HG03039 (cell line): ENCODE measurements at regions not wholly inside any gene's neighbourhood (a gene's known extent, or its start where the extent isn't known, plus 50 kb on each side); places are given as distances from the start of the nearest gene placed in this dataset.
A peak's percentile ranks its signal among the peaks of the same experiment; 100 is the strongest.

Source experiments
- ATAC-seq: cut with Tn5 transposase; IDR thresholded peaks from one replicate; pipeline ENCODE4 v1.9.1; 2021; ENCODE audit warnings: mild to moderate bottlenecking, moderate library complexity; ENCODE audit not compliant: unreplicated experiment

DNA sequence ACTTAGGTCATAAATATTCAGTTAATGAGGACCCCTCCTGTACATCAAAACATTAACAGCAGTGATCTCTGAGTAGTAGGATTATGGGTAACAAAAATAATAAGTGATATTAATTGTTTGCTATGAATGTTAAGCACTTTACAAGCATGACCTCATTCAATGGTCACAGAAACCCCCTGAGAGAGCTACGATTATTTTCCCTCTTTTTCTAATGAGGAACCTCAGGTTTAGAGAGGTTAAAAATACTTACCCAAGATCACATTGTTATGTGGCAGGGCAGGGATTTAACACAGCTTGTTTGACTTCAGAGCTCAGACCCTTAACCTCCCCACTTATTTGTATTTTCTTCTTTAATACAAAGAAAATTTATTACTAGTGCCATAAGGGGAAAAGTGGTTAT, 228.2 kb downstream of the TBL1XR1 start:
- no peak for ATAC-seq

DNA sequence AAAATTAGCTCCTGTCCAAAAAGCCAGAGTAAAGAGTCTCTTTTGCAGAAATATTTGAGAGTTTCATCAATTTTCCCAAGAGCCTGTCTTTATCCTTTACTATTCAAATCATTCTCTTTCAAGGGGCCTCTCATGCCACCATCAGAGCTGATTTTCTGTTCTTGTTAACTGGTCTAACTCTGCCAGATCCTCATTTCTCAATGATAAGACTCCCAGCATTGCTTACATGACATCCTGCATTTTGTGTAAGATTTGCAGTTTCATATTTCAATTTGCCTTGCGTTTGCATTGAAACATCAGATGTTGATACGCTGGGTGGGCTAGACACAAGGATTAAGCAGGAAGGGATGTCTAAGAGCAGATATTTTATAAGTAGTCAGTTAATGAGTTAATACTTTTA, 228.7 kb downstream of the TBL1XR1 start:
- ATAC-seq, result no peak

DNA sequence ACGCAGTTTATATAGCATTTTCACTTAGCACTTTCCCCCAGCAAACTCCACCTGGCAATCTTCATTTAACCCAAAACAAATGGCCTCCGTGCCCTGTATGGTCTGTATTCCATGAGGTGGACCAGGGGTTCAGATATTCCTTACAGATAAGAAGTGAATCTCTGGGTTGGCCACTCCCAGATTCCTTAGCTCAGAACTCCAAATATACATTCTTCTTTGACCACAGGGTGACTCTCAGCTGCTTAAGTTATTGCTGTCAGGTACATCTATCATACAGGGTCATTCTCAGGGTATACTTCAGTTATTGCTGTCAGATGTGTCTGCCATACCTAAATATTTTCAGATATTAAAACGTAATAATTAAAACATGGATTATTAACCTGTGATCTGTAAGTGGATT, 229.8 kb downstream of the TBL1XR1 start:
- ATAC-seq, result no peak

DNA sequence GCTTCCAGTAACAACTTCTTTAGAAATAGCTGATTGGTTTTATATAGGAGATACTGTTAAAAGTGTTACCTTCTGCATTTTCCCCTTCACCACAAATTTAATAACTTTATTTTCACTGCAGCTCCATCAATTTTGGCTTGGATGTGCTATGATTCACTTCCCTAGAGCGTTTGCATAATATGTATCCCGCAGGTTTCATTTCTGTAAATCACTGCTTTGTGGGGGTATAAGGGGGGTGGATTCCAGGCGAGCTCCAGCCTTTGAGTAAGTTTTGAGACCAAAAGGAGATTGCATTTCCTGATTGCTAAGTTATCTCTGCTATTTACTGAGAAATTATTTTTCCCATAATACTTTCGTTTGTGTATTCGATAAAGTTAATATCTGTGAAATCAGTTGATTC, 232.6 kb downstream of the TBL1XR1 start:
- no peak for ATAC-seq

DNA sequence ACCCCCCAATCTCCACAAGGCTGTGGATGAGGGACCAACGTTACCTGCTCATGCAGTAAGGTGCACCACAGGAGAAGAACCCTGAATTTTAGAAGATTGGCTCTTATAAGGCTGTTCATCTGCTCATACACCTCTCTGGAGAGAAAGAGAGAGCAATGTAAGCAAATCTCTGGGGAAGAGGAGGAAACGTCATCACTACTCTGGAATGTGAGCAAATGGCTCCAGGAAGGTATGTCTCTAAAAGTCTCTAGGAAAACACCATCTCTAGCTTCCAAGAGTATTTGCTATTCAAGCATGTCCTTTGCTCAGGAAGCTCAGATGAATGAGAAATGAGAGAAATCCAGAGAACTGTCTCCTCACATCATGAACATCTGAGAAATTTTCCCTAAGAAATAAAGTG, 235.4 kb downstream of the TBL1XR1 start:
- no peak for ATAC-seq

DNA sequence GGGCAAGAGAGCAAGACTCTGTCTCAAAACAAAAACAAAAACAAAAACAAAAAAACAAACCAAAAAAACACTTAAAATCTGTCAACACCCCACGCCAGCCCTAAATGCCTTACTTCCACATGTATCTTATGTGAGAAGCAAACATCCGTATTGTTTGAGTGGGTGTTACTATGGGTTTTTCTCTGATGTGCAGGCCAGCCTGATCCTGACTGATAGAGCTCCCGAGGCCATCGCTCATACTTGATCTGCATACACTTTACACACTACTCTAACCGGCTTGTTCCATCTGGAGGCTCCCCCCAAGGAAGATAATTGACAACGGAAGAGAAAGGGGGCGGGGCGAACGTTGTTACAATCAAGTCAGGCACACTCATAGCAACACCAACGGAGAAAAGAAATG, 237.4 kb downstream of the TBL1XR1 start:
- ATAC-seq, result no peak

DNA sequence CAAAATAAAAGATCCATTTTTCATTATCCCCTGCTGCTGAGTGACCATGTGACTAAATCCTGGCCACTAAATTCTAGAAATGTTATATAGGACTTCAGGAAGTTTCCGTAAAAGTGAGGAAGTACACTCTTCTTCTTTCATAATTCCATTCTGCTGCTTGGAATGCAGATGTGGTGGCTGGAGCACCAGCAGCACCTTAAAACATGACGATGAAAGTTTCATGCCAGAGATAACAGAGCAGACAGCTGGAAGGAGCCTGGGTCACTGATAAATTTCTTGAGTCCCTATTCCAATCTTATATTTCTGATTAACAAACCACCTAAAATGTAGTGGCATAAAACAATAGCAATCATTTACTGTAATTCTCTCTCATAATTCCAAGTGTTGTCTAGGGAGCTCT, 238.7 kb downstream of the TBL1XR1 start:
- ATAC-seq, result no peak

DNA sequence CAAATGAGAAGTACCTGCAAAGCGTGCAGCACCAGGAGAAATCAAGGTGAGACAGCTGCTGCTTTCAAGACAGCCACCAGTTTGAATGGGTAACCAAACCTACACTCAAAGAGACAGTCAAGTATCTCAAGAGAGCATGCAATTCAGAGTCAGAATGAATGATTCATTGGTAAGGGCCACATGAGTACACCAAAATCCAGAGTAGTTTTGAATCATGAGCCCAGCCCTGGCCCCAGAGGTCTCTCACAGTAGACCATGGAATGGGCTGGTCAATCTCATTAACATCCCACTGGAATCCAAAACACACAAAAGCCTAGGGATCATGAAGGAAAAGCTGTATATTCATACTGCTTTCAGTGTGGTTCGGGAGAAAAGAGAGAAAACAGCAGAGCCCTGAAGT, 242.8 kb downstream of the TBL1XR1 start:
- ATAC-seq, result no peak

DNA sequence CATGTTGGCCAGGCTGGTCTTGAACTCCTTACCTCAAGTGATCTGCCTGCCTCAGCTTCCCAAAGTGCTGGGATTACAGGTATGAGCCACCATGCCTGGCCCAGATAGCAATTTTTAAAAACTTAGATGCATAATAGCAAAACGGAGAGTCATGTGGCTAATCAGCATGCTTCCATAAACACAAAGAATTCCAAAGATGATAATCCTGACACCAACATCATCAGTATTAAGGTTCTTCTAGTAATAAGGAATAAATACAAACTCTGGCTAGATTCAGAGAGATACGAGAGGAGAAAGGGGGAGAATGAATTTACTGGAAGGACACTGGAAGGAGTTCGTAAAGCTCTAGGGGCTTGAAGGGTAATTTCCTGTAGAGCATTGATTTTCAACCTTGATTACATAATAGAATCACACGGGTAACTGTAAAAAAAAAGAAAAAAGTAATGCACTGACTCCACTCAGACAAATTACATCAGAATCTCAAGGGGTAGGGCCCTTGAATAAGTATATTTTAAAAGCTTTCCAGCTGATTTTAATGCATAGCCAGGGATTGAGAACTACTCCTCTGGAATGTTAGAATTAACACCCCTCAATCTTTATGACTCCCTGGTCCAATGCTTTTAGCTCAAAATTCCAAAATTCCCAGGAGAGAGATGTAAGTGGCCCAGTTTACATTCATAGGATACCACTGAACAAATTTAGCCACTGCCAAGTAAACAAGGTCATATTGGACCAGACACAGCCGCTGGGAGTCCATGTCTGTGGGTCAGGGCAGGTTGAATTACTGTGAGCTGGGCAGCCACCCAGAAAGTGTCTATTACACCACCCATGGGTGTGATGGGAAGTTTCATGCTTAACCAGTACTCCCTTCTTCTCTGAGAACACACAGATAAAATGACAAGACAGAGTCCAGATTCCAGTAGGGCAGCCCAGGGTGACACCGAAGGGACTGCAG, 243.9 kb downstream of the TBL1XR1 start:
- ATAC-seq, result no peak

DNA sequence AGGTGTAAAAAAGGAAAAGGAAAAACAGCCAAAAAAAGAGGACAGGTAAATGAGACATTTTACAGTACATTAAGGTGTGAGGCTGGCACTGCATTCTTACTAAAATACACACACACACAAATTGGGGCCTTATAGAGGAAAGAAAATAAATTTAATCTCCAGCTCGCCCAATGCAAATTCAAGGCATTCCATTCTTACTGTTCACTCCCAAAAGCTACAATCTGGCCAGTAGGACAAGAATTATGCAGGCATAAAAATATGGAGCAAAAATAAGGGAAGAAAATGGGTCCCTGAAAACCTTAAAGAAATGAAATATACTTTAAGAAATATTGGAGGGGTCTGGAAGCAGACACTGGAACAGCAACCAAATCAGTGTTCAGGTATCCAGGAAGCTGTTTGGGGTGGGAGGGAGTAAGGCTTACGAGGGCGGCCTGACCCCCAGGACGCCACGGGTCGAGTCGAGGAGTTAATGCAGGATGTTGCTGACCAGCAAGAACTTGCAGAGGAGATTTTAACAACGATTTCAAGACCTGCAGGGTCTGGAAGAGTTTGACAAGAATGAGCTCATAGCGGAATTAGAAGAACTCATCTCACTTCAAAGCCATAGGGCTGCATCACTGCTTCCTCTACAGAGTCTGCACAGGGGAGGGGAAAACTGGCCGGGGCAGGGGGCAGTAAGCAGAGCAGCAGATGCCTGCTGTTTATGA, 245.5 kb downstream of the TBL1XR1 start:
- ATAC-seq, result no peak

DNA sequence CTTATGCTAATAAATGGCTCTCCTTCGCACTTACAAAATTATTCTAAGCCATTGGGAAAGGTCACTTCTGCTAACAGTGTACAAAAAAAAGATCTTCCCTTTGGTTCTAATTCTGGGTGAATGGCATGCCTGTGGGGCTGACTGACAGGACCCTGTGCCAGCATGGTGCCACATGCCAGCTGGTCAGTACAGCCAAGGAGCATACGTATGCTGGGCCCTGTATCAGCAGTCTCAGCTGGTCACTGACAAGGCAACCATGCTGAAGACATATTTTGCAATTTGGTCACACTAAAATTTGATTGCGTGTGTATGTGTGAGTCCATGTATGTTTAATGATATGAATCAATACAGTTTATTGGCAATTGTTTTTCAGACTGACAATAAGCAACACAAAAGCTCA, 246.1 kb downstream of the TBL1XR1 start:
- ATAC-seq, result no peak

DNA sequence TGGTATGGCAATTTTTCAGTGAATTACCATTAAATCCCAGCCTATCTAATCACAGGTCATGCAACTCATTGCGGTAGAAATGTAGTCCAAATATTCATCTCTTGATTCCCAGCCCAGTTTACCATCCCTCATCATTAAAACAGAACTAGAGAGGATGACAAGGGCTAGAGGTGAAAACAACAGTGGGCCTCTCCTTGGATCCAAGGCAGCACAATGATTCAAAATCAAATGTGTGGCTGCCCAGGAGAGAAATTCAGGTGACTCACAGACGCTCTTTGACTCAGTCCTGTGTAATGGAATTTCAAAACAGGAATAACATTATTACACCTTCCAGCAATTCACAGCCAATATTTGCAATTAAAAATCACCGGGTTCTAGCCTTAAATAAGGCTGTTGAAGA, 246.5 kb downstream of the TBL1XR1 start:
- ATAC-seq, result no peak

DNA sequence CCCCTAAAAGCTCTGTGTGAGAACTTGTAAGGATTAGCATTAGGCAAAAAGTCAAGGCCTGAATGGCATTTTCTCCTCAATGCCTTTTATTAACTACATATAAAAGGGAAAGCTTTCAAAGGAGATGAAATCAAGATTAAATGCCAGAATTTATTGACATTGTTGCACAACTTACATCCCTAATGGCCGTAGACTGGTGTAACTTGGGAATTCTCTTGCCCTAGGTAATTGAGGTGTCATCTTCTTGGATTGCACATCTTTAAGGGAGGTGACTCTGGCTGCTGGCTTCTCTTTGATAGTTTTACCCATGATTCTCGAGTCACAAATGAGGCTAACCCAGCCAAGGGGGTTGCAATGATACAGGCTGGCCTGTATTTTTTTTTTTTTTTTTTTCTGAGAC, 249.1 kb downstream of the TBL1XR1 start:
- no peak for ATAC-seq

DNA sequence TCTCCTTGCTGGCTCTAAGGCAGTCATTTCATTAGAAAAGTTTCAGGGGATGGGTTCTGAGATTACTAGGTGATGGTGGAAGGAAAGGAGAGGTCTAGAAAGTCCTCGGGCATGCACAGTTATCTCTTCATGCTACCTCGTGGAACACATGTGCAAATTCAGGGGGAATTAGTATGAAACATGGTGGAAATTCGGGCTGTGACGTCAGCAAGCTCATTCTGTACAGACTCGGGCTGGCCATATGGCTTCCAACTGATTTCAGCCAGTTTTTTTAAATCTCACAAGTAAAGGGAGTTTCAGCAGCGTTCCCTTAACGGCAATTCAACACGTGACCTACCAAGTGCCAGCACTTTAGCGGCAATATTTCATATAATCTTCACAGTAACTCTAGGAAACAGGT, 251.1 kb downstream of the TBL1XR1 start:
- no peak for ATAC-seq

DNA sequence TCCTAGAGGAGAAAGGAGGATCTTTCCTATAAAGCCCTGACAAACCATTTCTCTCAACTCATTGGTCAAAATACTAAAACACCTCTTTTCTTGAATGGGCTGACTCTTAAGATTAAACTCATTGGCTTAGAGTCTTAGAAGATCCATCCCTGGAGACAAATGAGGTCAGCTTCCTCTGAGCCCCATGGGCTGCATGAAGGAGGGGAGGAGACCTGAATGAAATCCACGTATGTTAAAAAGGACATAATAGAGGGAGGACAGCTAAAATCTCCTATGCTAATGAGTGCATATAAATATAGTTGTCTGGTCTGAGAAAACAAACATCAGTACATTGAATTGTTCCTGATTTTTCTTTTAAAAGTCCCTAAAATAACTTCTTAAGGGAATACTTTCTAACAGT, 255.0 kb downstream of the TBL1XR1 start:
- ATAC-seq, result no peak

DNA sequence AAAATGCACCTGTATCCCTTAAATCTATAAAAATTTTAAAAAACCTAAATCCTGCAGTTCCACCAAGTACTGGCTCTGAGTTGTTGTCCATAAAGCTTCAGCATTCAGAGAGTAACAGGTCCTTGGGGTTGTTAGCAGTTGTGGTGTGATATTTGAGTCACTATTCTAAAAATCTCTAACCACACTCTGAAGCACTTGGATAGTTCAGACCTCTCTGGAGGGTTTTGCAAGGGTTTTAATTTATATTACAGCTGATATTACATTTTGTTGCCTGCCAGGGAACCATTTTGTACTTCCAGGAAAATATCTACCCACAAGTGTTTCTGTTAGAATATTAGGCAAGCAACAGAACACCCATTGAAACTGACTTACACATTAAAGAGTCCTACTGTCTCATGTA, 255.6 kb downstream of the TBL1XR1 start:
- no peak for ATAC-seq

DNA sequence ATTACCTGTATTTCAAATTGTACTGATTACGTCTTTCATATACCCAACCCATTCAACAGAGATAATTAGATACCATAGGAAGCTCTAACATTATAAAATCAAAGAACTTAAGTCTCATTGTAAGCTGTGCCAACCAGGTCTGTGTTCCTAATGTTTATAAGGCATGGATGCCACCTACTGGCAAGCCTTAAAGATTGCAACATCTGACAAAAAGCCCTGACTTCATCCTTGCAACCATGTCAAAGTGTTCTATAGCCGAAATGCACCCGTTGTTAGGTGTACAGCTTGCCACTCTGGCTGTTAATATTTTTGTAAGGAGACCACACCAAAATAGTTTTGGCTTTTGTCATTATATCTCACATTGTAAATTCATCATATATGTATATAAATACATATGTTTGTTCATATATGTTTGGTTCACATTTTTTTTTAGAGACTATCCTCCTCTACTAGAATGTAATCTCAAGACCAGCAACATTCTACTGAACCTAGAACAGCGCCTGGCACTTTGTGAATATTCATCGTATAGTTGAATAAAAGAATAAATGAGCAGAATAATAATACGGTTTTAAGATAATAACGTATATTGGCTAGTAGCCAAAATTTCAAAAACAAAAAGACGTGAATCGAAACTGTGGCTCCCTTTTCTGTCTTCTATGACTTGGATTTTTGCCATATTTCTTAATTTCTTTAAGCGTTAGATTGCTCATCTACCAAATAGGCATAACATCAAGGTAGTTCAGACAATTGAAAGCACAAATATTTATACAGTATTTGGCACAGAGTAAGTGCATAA, 258.1 kb downstream of the TBL1XR1 start:
- ATAC-seq, result peak; percentile 94

DNA sequence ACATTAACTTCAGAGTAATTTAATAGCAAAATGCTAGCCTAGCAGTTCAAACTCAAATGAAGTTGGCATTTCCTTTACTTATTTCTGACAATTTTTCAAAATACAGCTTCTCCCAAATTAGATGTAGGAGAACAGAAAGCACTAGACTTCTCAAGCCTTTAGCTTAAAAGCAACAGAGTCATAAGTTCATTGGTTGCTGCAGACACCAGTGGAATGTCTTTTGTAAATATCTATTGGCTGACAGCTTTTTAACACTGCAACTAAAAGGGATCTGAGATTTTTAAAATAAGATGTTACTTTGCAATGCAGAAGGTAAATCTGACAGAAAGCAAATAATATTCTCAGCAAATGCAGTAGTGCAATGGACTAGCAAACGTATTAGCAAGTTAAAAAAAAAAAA, 259.3 kb downstream of the TBL1XR1 start:
- no peak for ATAC-seq

DNA sequence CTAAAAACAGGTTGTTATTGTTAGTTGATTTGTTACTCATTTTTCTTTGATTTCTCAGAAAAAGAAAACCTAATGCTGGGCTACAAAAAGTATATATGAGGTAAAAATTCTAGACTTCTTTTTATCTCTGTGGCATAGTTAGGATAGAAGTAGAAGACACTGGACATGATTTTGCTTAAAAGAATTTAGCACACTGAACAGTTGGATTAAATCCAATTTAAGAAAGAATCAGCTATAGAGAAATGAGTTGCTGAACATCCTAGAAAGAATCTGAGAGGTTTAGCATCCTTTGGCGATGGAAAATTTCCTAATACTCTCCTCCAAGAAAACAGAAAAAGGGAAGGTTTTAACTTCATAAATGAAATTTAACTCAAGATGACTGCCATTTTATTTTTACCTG, 259.7 kb downstream of the TBL1XR1 start:
- ATAC-seq, result no peak

DNA sequence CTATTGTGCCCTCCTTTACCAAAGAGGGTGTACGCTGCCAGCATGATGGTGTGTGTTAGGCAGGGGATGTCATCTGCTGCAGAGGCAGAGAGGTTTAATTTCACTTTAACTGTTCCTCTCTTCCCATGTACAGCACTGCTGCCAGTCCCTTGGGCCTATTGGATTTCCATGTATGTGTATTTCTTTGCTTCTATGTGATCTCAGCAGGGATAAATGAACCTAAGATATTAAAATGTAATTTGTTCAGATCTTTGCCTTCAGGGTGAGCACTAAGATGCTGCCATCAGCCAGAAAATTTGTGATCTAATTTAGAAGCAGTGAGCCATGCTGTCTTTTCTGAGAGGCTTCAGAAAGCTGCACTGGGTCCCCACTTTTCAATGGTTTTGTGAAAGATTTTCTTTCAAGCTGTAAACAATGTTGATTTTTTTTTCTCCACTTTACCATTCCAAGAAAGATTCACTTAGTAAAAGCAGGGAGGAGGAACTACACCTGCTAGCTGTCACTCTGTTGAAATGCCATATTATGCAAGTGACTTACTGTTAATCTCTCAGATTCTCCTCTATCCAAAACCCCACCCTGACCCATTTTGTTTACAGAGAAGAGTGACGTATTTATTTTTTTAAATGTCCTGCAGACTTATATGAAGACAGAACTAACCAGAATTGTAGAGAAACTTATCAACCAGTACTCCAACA, 261.9 kb downstream of the TBL1XR1 start:
- no peak for ATAC-seq

DNA sequence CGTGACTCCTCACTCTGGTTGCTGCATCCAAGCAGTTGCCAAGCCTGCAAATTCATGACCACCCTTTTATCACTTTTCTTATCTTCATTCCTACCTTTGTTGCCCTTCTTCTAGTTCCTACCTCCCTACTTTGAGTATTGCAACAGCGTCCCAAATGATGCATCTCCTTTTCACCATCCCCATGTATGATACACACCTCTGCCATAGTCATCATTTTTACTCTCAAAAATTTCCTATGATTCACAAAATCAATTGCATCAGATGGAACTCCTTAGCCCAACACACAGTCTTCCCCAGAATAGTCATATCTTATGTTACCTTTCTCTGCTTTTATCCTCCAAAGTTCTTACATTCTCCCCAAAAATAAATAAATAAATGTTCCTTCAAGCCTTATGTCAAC, 262.6 kb downstream of the TBL1XR1 start:
- ATAC-seq, result no peak
